ENCODE measurements at regions not wholly inside any gene's neighbourhood (a gene's known extent, or its start where the extent isn't known, plus 50 kb on each side); places are given as distances from the start of the nearest gene placed in this dataset.

DNA sequence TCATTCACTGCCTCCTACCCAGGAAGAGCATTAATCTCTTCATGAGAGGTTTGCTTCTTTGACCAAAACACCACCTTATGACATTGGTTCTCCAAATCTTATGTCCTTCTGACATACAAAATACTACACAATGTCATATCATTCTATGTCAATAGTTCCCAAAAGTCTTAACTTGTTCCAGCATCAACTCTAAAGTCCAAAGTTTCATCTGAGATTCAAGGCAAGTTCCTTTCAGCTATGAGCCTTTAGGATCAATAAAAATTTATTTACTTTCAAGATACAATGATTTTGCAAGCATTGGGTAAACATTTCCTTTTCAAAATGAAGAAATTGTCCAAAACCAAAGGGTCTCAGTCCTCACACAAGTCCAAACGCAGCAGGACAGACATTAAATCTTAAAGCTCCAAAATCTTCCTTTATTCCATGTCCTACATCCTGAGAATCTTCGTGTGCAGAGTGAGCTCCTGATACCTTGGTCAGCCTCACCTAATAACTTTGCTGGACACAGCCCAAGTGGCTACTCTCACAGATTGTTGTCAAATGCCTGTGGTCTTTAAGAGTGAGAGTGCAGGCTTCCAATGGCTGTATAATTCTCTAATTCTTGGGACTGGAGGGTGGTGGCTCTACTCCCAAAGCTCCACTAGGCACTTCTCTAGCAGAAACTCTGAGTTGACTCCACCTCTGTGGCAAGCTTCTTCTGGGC, 1668.2 kb downstream of the HACE1 start:
- no peak for DNase-seq (ENCODE audit: low spot score)
- intact Hi-C loops (cut with DNase I), result no loop called here

DNA sequence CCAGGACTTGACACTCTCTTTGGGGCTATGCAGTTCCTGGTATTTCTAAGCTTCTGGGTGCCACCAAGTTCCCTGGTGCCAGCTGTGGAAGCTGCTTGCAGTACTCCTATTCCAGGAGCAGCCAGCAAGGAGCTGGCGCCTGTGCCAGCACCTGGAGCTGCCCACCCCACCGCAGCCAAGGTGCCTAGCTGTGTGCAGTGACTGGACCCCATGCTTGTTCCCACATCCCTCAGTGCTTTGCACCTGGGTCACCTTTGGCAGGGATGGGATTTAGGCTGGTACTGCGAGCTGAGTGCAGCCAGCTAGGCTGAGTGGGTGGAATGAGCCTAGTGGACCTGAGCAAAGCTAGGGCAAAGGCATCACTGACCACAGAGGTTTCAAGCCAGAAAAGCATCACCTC, 1674.9 kb downstream of the HACE1 start:
- no peak for DNase-seq (ENCODE audit: low spot score)
- intact Hi-C loops (cut with DNase I), result no loop called here

DNA sequence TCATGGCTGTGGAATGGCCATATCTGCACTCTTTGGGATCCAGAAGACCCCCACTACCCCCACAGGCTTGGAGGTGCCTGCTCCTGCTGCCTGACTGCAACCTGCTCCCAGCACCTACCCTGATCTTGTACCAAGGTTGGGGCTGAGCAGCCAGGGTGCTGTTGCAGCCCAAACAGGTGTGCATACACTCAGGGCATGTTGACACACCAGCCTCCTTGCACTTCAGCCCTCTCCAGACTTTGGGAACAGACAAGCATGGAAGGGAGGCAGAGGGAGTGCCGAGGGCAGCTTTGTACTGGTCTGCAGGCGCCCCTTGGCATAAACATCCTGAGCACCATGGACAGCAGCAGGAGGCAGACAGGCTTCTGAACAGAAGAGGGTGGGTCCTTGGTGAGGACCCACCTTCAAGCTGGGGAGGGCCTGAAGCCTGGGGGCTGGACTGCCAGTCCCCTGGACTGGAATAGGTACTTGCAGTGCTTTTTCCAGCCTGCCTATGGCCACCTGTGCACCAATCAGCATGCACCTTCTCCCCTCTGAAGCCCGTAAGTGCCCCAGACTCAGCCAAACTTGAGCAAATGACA, 1675.8 kb downstream of the HACE1 start:
- intact Hi-C loops (cut with DNase I), result no loop called here
- no peak for DNase-seq (ENCODE audit: low spot score)

DNA sequence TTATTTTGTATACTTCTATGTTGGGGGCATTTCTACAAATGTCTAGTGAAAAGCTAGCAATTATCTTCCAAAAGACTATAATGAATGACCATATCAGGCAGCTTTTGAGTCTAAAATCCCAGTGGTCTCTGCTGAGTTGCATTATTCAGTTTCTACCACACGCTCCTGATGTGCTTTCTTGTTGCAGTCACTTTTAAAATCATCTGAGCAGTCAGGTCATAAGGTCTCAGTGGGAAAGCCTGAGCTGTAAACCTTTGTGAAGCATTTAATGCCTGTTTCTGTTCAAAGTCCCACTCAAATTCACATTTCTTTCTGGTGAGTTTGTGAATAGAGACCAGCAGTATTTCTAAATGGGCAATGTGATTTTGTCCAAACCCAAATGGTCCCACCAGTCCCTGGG, 1681.5 kb downstream of the HACE1 start:
- DNase-seq (ENCODE audit: low spot score), result no peak
- intact Hi-C loops (cut with DNase I), result no loop called here

DNA sequence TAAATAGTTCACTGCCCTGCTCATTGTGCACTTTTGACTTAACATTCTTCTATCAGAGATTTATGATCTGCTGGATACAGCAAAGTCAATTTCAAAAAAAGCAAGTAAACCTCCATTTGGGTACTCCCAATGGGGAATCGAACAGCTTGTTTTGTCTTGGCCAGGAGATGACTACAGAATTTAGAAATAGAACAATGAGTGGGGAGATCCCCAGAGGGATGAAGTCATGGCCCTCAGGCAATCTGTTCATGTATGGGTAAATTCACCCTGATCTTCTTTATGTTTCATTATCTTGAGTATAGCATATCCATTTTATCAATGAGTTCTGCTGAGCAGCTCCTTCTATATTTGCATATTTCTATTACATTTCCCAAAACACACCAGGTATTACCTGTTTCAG, 1681.9 kb downstream of the HACE1 start:
- intact Hi-C loops (cut with DNase I), result no loop called here
- no peak for DNase-seq (ENCODE audit: low spot score)

DNA sequence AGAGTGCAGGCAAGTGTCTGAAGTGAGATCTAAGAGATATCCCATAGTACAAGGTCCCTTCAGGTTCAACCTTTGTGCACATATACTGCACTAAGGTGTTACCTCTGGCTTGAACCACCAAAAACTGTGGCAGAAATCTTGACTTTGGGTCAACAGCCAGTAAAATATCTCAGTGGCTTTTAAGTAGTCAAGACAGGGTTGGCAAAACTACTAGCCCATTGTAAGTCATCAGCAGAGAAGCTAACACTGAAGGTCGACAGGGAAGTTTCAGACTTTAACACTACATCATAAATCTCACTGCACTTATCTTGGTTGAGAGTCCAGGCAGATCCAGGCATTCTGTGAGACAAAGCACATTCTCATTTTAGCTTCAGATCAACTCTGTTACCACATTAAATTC, 1684.7 kb downstream of the HACE1 start:
- intact Hi-C loops (cut with DNase I), result no loop called here
- no peak for DNase-seq (ENCODE audit: low spot score)

DNA sequence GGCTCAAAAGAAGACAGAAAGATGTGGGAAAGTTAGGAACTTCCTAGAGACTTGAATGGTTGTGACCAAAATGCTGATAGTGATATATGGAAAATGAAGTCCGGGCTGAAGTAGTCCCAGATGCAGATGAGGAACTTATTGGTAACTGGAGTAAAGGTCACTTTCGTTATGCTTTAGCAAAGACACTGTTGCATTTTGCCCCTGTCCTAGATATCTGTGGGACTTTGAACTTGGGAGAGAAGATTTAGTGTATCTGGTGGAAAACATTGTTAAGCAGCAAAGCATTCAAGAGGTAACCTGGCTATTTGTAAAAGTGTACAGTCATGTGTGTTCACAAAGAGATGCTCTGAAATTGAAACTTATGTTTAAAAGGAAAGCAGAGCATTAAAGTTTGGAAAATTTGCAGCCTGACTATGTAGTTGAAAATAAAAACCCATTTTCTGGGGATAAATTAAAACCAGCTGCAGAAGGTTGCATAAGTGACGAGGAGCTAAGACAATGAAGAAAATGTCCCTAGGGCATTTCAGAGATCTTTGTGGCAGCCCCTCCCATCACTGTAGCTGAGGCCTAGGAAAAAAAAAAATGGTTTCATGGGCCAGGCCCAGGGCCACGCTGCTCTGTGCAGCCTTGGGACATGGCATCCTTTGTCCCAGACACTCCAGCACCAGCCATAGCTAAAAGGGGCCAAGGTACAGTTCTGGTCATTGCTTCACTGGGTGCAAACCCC, 1692.2 kb downstream of the HACE1 start:
- no peak for DNase-seq (ENCODE audit: low spot score)
- intact Hi-C loops (cut with DNase I), result no loop called here

DNA sequence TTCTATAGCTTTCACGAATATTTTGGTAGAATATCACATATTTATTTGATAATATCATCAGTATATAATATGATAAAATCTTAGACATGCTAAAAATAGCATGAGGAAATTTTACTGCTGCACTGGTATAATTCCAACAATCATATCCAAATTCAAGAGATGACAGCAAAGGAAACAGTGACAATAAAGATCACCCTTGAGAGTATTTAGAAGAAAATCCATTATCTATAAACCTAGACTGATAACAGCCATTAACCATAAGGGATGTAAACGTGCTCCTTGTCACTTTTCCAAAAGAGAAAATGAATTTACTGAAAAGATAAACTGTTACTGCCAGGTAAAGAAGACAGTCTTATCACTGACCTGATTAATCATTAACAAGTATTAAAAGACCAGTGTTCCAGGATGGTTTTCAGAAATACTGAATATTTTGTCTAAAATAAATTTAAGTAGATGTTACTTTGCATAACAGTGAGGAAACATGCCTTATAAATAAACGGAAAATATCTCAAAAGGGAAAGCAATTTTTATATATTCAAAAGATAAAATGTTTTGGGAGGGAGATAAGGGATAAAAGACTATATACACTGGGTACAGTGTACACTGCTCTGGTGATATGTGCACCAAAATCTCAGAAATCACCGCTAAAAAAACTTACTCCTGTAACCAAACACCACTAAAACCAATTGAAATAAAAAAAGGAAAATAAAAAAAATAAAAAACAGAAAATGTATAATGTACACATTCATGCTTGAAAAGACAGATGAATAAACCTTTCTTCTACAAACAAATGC, 1704.7 kb downstream of the HACE1 start:
- intact Hi-C loops (cut with DNase I), result no loop called here
- no peak for DNase-seq (ENCODE audit: low spot score)

DNA sequence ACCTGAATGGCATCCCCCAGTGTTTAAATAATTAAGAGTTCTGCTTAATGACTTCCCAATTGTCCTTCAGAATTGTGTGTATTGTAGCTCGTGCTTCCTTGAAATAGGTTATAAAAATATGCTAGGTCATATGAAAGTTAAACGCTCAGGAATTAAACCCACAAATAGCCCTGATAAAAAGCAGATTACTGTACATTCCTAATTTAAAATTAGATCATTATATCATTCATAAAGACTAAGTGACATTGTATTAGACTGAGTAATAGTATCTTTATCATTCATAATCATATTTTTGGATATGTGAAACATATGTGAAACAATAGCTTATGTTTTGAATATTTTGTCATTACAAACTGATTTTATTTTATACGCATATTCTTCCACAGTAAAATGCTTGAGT, 1706.7 kb downstream of the HACE1 start:
- DNase-seq (ENCODE audit: low spot score), result no peak

DNA sequence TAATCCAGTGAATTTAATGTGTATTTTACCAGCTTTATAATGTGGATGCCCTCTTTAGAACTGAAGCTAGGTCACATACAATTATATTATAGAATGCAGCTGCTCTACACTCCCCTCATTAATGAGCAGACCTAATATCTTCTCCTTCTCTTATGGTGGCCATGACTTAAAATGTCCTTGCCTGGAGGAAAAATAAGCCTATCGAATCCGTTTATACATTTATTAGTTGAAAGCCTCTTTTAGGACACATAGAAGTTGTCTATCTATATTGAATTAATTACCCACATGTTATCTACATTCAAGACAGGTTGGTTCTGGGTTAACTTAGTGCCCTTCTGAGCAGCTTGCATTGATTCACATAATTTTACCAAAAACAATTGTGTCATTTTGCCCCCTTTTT, 1716.8 kb downstream of the HACE1 start:
- no peak for DNase-seq (ENCODE audit: low spot score)
- intact Hi-C loops (cut with DNase I), result no loop called here

More for the DNA sequence above, 1706.7 kb downstream of the HACE1 start:
- intact Hi-C loops (cut with DNase I), result no loop called here

DNA sequence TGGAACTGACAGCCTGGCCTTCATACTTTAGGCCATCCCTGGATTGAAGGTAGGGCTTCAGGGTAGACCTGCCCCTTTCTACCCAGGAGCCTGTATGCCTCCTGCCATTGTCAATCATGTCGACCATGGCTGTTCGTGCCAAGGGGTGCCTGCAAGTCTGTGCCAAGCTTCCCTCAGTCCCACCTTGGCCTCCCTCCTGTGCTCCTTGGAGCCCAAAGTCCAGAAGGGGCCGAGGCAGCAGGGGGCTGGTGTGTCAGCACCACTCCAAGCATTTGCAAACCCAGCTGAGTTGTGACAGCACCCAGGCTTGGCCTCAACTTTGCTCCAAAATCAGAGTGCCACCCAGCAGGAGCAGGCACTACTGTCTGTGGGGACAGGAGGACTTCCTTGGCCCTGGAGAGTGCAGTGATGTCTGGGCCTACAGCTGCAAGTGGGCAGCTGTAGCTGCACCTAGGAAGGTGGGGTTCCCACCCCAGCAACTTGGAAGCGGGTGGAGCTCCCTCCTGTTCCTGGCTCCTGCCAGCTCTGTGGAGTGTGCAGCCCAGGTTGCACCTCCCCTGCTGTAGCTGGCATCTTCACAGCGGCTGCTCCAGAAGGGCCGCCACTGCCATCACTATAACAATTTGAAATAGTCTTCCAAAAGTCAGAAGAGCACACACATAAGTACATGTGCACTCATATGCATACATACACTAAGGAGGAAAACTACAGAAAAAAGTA, 1719.3 kb downstream of the HACE1 start:
- DNase-seq (ENCODE audit: low spot score), result no peak
- intact Hi-C loops (cut with DNase I), result no loop called here

DNA sequence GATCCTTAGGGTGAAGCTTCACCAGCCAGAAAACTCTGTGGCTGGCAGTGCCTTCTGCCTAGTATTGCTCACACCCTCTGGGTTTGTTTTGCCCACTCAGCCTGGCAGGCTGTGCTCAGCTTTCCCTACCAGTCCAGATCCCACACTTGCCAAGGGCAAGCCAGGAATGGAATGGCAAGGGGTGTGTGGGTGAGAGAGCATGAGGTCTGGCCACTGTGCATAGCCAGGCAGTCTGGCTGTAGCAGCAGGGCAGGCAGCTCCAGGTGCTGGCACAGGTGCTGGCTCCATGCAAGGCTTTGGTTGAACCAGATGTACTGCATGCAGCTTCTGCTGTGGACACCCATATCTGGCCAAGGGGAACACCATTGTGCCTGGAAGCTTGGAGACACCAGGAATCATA, 1720.3 kb downstream of the HACE1 start:
- intact Hi-C loops (cut with DNase I), result no loop called here
- DNase-seq (ENCODE audit: low spot score), result no peak

DNA sequence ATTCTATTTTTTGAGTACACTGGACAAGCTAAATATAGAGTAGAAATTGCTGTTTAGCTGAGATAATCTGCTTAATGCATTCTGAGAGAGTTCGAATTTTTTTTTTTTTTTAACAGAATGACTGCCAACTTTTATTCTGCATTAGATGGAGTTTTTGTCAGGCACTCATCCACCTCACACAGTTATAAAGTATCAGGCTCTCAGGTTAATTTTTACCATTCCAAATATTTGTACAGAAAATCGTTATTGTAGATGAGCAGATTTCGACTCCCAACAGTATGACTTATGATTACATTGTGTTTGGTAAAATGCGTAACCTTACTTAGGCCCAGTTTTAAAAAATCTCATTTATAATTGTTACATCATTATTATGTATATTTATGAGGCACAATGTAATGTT, 1731.0 kb downstream of the GRIK2 start:
- no peak for DNase-seq (ENCODE audit: low spot score)
- intact Hi-C loops (cut with DNase I), result no loop called here

DNA sequence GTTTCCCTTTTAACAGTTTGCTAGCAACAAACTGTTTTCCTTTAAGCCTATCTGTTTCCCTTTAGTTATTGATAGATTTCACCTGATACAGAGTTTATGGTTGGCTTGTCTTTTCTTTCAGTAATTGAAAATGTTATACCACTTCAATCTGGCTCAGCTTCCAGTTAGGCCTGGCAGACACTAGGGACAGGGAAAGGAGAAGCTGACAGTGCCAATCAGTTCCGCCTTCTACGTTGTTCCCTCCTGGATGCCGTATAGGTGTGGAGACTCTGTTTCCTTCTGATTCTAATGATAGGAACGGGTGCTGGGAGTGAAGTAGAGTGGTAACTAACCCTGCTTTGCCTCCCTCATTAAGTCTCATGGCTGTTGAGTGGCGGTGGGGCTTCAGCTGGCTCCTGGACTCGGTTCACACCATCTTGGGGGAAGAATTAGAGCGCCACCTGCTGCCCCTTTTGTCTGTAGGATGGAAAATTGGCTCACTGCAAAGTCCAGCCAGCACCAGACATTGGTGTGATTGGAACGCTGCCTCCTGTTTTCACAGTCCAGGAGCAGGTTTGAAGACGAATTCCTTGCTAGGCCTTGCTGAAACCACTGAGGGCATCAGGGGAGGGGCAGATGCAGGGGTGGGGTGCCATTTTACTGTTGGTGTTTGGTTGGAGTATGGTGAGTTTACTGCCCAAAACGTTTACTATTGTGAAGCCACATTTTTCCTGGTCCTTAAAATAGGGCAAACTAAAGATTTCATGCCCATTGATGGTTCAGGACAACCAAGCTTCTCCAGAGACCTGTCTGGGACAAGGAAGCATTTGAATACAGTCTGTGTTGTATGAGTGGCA, 1729.5 kb downstream of the GRIK2 start:
- DNase-seq (ENCODE audit: low spot score), result peak; percentile 74
- intact Hi-C loops (cut with DNase I), result no loop called here

DNA sequence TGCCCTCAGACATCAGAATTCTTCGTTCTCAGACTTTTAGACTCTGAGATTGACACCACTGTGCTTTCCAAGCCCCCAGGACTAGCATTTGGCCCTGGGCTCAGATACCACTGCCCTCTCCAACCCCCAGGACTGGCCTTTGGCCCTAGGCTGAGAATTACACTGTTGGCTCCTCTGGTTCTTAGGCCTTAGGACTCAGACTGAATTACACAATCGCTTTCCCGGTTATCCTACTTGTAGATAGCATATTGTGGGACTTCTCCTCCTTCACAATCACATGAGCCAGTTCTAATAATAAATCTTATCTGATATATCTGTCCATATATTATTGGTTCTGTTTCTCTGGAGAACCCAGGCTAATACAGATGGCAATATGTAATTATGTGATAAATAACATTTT, 1725.5 kb downstream of the GRIK2 start:
- intact Hi-C loops (cut with DNase I), result no loop called here

DNA sequence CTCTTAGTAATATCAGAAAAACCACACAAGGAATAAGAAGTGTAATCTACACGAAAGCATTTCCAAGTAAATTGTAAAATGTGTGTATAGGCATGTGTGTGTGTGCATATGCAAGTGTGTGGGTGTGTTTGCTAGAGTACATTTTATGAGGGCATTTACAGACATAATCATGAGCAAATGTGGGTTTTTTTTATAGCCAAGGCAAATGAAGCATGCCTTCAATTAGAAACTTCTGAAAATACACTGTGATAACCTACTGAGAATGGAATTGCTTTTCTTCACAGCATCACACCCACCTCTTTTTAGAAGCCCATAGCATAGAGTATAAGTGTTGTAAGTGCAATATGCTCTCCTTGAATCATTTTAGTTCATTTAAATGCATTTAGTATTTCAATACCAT, 1721.1 kb downstream of the GRIK2 start:
- intact Hi-C loops (cut with DNase I), result no loop called here
- DNase-seq (ENCODE audit: low spot score), result no peak

More for the DNA sequence above, 1725.5 kb downstream of the GRIK2 start:
- DNase-seq (ENCODE audit: low spot score), result no peak

DNA sequence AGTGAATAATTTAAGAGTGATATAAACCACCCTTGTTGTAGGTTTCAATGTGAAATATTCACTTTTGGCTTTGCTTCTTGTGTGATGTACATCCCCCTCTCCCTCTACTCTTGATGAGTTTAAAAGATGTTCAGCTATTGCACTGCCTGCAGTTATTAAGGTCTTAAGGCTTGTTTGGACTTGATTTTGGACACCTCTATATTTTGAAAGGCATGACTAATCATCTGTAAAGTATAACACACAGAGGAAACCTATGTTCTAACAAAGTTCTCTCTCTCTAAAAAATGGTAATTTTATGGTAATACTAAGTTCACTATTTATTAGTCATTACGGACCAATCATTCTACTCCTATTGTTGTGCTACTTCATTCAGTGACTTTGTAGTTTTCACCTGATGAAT, 1719.9 kb downstream of the GRIK2 start:
- DNase-seq (ENCODE audit: low spot score), result no peak
- intact Hi-C loops (cut with DNase I), result no loop called here

DNA sequence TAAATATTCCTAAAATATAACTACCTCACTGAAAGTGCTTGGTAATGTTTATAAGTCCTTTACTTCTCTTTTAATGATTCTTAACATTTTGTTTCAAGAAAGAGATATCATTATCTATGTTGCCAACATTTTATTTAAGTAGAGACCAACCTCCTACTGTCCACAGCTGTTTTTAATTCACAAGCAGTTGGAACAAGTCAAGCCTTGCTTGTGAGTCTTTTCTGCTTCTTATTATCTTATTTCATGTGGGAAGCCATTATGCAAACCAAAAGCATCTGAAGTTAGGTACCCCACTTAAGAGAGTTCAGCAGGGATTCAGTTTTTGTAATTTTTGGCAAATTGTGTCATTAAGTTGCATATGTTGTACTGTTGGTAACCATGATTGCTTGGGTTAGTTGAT, 1714.5 kb downstream of the GRIK2 start:
- no peak for DNase-seq (ENCODE audit: low spot score)
- intact Hi-C loops (cut with DNase I), result no loop called here

DNA sequence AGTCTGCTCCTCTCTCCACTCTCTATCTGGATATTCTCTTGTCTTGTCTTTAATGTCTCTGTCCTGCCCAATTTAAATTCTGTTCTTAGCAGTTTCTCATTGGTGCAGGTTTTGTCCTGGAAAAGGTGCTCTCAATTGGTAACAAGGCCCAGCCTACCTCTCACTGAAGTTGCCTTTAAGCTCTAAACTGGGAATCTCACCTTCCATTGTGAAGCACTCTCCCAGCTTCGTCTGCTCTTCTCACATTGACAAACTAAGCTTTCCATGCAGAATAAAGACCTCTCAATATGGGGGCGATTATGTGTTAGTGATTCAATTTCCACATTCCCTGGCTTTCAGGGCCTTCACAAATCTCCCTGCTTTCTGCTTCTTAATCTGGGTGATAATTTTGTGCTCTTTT, 1712.2 kb downstream of the GRIK2 start:
- intact Hi-C loops (cut with DNase I), result no loop called here
- DNase-seq (ENCODE audit: low spot score), result no peak
